SK-N-MC (cell line): ENCODE measurements at regions not wholly inside any gene's neighbourhood (a gene's known extent, or its start where the extent isn't known, plus 50 kb on each side); places are given as distances from the start of the nearest gene placed in this dataset.

Source experiments
- EZH2 ChIP-seq: fragments of 200-600 bp; sonication (generic); IDR thresholded peaks from one replicate; pipeline ENCODE4 v1.6.1; 2017; ENCODE audit warnings: antibody characterized with exemption
- FOXP2 ChIP-seq: optimal IDR thresholded peaks from 2 replicates; pipeline ENCODE3; 2011; ENCODE audit warnings: mild to moderate bottlenecking, moderate library complexity; ENCODE audit not compliant: insufficient read depth; ENCODE audit errors: extremely low read length, control extremely low read depth
- POLR2AphosphoS5 ChIP-seq: IDR thresholded peaks from 2 replicates; pipeline ENCODE4 v1.6.1; 2012; ENCODE audit warnings: mild to moderate bottlenecking, low read depth, low read length, borderline replicate concordance

- no peak for TF ChIP-seq POLR2AphosphoS5
- no peak for TF ChIP-seq EZH2
- TF ChIP-seq FOXP2 = no peak
Observed at GRCh38 chr2:65554765-65555591, 122.6 kb upstream of the SPRED2 start.
